Ishikawa (cell line): ENCODE measurements at regions not wholly inside any gene's neighbourhood (a gene's known extent, or its start where the extent isn't known, plus 50 kb on each side); places are given as distances from the start of the nearest gene placed in this dataset.

Experiments used
- CEBPB ChIP-seq: IDR thresholded peaks from 2 replicates; pipeline ENCODE4 v1.6.1; 2012
- CREB1 ChIP-seq: IDR thresholded peaks from 2 replicates; pipeline ENCODE4 v1.6.1; 2012; ENCODE audit warnings: low read depth
- EGR1 ChIP-seq: IDR thresholded peaks from 2 replicates; pipeline ENCODE4 v1.6.1; 2012
- EP300 ChIP-seq: IDR thresholded peaks from 2 replicates; pipeline ENCODE4 v1.6.1; 2012; ENCODE audit warnings: borderline replicate concordance
- FOXM1 ChIP-seq: IDR thresholded peaks from 2 replicates; pipeline ENCODE4 v1.6.1; 2012; ENCODE audit warnings: low read depth, borderline replicate concordance
- NFIC ChIP-seq: IDR thresholded peaks from 2 replicates; pipeline ENCODE4 v1.6.1; 2012
- RAD21 ChIP-seq: IDR thresholded peaks from 2 replicates; pipeline ENCODE4 v1.6.1; 2012; ENCODE audit warnings: low read depth
- TAF1 ChIP-seq: IDR thresholded peaks from 2 replicates; pipeline ENCODE4 v1.6.1; 2012; ENCODE audit warnings: low read depth, mild to moderate bottlenecking
- TCF12 ChIP-seq: IDR thresholded peaks from 2 replicates; pipeline ENCODE4 v1.6.1; 2012; ENCODE audit warnings: low read depth
- TEAD4 ChIP-seq: IDR thresholded peaks from 2 replicates; pipeline ENCODE4 v1.6.1; 2012
- YY1 ChIP-seq: IDR thresholded peaks from 2 replicates; pipeline ENCODE4 v1.6.1; 2012; ENCODE audit warnings: low read depth
- ZBTB7A ChIP-seq: IDR thresholded peaks from 2 replicates; pipeline ENCODE4 v1.6.1; 2012; ENCODE audit warnings: low read depth
- TF ChIP-seq, protein P1 (sequence below): IDR thresholded peaks from 2 replicates; pipeline ENCODE4 v1.6.1; 2012; ENCODE audit warnings: low read depth, mild to moderate bottlenecking
- TF ChIP-seq, protein P2 (sequence below): IDR thresholded peaks from 2 replicates; pipeline ENCODE4 v1.6.1; 2012
- TF ChIP-seq, protein P3 (sequence below): IDR thresholded peaks from 2 replicates; pipeline ENCODE4 v1.6.1; 2012

DNA sequence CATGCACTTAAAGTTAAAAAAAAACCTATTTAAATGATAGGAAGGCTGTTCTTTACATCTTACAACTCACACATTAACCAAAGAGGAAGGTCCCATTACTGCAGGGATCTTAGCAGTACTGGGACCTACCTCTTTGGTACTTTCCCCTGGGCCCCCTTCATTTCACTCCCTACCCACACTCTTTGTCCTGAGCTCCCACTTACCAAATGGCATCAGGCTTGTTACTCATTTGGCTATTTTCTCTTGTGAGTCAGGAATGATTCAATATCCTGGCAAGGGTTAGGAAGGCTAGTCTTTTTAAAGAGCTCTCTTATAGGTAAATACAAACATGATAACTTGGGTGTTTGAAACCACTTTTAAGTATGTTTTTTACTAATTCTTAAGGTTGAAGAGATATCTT, 117.4 kb upstream of the ELL2 start:
- TF ChIP-seq RAD21 (no peak), CREB1 (no peak), EP300 (no peak), TEAD4 (no peak), FOXM1 (no peak), NFIC (no peak), EGR1 (no peak), TCF12 (no peak), CEBPB (no peak), ZBTB7A (no peak), YY1 (no peak)

DNA sequence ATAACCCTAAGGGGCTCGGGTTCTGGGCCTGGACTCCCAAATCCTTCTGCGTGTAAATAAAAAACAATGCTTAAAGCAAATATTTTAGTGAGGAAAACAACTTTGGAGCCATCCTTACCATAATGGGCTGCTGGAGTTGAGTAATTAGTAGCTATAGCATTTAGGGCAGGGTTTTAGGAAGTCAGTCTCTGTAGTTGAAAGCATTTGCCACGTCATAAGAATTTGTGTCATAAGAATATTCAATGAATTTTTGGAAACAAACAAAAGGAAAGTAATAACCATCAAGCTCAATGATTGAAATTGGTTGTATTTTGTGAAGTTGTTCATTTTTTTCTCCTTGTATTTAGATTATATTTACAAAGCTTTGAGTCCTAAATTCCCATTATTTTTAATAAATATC, 114.8 kb upstream of the ELL2 start:
- TF ChIP-seq RAD21, result no peak

DNA sequence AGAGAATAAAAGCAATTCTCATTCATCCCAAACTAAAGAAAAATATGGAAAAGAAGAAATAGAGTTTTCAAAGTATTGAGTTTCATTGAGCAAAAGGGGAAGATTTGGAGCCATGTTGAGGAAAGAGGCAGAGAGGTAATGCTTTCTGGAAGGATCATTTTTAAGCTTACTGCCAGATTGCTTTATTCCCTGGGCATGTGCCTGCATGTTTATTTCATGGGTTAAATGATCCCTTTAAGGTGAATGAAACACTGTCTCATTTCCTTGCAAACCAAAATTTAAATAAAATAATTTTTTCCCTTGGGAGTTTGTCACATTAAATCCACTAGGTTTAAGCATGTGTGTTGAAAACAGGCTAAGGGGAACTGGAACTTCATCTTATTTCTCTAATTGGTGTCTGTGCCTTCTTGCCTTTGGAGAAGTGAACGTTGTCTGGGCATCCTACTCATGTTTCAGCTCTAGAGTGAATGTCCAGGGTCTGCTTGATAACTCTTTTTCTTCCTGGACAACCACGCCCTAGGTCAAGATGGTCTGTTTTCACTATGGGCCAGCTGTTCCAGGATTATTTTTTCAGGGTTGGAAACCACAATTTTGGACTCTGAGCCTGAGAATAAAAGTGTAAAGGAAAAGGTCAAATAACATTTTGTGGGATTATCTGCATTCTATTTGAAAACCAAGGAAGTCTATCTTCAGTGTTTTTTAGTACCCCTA, 114.1 kb upstream of the ELL2 start:
- TF ChIP-seq, protein P1, sequence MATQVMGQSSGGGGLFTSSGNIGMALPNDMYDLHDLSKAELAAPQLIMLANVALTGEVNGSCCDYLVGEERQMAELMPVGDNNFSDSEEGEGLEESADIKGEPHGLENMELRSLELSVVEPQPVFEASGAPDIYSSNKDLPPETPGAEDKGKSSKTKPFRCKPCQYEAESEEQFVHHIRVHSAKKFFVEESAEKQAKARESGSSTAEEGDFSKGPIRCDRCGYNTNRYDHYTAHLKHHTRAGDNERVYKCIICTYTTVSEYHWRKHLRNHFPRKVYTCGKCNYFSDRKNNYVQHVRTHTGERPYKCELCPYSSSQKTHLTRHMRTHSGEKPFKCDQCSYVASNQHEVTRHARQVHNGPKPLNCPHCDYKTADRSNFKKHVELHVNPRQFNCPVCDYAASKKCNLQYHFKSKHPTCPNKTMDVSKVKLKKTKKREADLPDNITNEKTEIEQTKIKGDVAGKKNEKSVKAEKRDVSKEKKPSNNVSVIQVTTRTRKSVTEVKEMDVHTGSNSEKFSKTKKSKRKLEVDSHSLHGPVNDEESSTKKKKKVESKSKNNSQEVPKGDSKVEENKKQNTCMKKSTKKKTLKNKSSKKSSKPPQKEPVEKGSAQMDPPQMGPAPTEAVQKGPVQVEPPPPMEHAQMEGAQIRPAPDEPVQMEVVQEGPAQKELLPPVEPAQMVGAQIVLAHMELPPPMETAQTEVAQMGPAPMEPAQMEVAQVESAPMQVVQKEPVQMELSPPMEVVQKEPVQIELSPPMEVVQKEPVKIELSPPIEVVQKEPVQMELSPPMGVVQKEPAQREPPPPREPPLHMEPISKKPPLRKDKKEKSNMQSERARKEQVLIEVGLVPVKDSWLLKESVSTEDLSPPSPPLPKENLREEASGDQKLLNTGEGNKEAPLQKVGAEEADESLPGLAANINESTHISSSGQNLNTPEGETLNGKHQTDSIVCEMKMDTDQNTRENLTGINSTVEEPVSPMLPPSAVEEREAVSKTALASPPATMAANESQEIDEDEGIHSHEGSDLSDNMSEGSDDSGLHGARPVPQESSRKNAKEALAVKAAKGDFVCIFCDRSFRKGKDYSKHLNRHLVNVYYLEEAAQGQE, result no peak
- TF ChIP-seq EGR1, result no peak
- TF ChIP-seq, protein P2, sequence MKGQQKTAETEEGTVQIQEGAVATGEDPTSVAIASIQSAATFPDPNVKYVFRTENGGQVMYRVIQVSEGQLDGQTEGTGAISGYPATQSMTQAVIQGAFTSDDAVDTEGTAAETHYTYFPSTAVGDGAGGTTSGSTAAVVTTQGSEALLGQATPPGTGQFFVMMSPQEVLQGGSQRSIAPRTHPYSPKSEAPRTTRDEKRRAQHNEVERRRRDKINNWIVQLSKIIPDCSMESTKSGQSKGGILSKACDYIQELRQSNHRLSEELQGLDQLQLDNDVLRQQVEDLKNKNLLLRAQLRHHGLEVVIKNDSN, result no peak
- TF ChIP-seq YY1, result no peak
- TF ChIP-seq RAD21, result no peak
- TF ChIP-seq TEAD4, result no peak

DNA sequence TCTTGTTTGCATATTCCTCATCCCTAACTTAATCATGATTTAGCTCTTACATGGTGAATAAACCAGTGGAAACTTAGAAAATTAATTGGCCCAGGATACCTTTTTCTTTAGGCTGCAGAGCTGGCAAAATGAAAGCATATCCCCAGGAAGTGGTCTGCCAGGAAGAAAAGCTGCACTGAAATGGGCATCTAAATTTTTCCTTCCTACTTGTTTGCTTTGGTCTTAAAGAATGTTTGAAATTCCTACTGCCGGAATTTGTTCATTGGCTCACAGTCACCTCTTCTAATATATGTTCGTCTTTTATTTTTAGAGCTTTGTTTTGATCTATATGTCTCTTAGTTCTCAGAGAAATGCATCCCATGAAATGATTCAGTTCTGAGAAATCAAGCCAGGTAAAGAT, 113.2 kb upstream of the ELL2 start:
- TF ChIP-seq, protein P3, sequence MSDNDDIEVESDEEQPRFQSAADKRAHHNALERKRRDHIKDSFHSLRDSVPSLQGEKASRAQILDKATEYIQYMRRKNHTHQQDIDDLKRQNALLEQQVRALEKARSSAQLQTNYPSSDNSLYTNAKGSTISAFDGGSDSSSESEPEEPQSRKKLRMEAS, result no peak
- TF ChIP-seq CREB1 (no peak), NFIC (no peak), EGR1 (no peak), TCF12 (no peak)
- TF ChIP-seq, protein P1, result no peak

DNA sequence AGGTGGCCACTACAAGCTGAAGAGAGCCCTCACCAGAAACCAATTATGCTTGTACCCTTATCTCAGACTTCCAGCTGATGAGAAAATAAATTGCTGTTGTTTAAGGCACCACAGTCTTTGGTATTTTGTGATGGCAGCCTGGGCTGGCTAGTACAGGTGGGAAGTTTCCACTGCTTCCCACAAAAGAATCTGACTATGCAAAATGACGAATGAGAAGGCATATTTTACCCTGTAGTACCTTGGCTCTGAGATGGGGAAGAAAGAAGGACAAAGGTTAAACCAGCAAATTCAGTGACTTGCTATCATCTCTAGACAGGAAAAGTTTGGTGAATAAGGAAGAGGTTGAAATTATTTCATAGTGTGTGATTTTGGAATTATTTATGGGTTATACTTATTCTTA, 112.8 kb upstream of the ELL2 start:
- TF ChIP-seq NFIC, result no peak

DNA sequence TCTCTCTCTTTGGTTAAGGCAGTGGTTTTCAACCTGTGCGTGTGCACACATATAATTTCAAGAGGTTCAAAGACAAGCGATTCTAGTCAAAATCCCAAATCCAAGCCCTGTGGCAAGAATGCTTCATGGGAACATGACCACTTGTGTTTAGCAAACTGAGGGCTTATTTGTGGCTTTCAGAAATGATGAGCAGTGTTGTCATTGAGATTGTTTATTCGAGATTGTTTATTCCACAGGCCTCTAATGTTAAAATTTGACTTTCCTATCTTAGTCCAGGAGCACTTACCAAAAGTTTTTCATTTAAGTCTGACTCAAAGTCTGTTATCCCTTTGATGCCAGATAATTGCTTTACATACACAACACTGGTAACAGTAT, 111.1 kb upstream of the ELL2 start:
- TF ChIP-seq EGR1 (no peak), TCF12 (no peak), TAF1 (no peak), NFIC (no peak), RAD21 (no peak), TEAD4 (no peak), ZBTB7A (no peak), CEBPB (no peak), YY1 (no peak), CREB1 (no peak), EP300 (no peak), FOXM1 (no peak)
- TF ChIP-seq, protein P1, result no peak
- TF ChIP-seq, protein P3, result no peak
- TF ChIP-seq, protein P2, result no peak
